ENCODE measurements at regions not wholly inside any gene's neighbourhood (a gene's known extent, or its start where the extent isn't known, plus 50 kb on each side); places are given as distances from the start of the nearest gene placed in this dataset.

DNA sequence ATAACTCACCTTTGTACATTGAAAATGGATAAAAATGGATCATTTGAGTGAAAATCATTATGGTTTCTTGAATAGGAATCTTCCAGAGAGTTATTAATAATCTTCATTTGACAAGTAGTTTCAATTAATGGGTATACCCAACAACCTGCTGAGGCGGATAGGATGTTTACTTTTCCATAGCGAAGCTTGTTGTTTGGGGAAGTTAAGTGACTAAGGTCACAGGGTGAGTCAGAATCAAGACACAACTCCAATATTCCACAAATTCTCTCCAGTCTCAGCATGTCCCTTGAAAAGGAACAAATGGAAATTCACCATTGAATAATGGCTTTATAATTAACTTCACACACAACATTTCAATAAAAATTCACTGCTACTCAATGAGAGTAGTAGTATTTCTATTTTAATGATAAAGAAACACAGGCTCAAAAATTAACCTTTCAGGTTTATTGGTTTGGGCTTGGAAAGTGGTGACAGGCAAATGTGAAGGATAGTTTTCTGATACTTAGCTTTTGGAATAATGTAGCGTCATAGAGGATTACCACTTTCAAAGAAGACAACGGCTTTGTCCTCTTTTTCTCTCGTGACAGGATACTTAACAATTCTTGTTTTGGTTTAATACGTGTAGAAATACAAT, 211.3 kb downstream of the GPD2 start:
- DNase-seq (no peak), ATAC-seq (ENCODE audit: low FRiP score in 2 of 2) (no peak)
- Histone ChIP-seq H3K36me3 (no peaks in the 10 kb centered on the region), H3K27ac (no peak overlapping the region), H3K9me3 (no peaks in the 10 kb centered on the region), H3K4me3 (no peak overlapping the region), H3K27me3 (no peaks in the 10 kb centered on the region), H3K4me1 (no peaks in the 10 kb centered on the region)
- 86 to 87% methylated on average over 6 of the region's 6 CpGs for WGBS, 2 donors
- TF ChIP-seq POLR2A (IDR thresholded peaks at IDR 0.05) (no peak), EP300 (IDR thresholded peaks at IDR 0.05) (no peak), POLR2AphosphoS5 (IDR thresholded peaks at IDR 0.05) (no peak)
- TF ChIP-seq, protein P1, sequence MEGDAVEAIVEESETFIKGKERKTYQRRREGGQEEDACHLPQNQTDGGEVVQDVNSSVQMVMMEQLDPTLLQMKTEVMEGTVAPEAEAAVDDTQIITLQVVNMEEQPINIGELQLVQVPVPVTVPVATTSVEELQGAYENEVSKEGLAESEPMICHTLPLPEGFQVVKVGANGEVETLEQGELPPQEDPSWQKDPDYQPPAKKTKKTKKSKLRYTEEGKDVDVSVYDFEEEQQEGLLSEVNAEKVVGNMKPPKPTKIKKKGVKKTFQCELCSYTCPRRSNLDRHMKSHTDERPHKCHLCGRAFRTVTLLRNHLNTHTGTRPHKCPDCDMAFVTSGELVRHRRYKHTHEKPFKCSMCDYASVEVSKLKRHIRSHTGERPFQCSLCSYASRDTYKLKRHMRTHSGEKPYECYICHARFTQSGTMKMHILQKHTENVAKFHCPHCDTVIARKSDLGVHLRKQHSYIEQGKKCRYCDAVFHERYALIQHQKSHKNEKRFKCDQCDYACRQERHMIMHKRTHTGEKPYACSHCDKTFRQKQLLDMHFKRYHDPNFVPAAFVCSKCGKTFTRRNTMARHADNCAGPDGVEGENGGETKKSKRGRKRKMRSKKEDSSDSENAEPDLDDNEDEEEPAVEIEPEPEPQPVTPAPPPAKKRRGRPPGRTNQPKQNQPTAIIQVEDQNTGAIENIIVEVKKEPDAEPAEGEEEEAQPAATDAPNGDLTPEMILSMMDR (IDR thresholded peaks at IDR 0.05) = no peak

DNA sequence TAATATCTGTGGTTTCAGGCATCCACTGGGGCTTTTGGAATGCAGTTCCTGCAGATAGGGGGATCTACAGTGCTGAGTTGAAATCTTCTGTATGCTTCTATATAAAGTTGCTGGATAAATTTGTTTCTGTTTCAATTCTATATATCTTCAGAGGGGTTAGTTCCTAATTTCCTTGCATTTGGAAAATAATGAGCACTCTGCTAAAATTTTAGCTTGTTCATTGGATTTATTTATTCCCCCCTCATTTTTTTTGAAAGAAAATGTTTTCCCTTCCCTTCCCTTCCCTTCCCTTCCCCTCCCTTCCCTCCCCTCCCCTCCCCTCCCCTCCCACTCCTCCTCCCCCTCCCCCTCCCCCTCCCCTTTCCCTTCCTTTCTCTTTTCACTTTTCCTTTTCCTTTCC, 212.3 kb downstream of the GPD2 start:
- DNase-seq (no peak), ATAC-seq (ENCODE audit: low FRiP score in 2 of 2) (no peak)
- Histone ChIP-seq H3K36me3 (no peaks in the 10 kb centered on the region), H3K27ac (no peak overlapping the region), H3K4me1 (no peaks in the 10 kb centered on the region), H3K9me3 (no peaks in the 10 kb centered on the region), H3K27me3 (no peaks in the 10 kb centered on the region), H3K4me3 (no peak overlapping the region)
- TF ChIP-seq, protein P1 (IDR thresholded peaks at IDR 0.05) = no peak
- TF ChIP-seq POLR2A (IDR thresholded peaks at IDR 0.05) (no peak), EP300 (IDR thresholded peaks at IDR 0.05) (no peak), POLR2AphosphoS5 (IDR thresholded peaks at IDR 0.05) (no peak)

DNA sequence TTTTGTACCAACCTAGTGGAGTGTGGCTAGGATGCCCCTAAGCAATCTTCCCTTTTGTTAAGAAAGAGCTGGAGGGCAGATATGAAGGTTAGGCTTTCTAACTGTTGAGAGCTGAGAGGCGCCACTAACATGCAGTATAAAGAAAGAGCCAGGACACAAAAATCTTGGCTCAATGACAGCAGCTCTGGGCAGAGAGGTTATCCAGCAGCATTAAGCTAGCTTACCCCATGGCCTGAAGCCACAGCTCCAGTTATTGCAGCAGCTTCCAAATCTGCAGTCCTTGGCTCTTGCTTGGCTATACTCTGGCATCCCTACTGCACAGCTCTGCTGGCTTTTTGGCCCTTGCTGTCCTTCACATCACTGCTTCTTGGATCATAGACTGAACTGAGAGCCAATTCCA, 213.4 kb downstream of the GPD2 start:
- H3K27ac ChIP-seq = no peak overlapping the region
- TF ChIP-seq POLR2AphosphoS5 (IDR thresholded peaks at IDR 0.05) (no peak), POLR2A (IDR thresholded peaks at IDR 0.05) (no peak)
- TF ChIP-seq, protein P1 (IDR thresholded peaks at IDR 0.05) = no peak
- DNase-seq = no peak
- no peaks in the 10 kb centered on the region for H3K4me1 ChIP-seq
- no peaks in the 10 kb centered on the region for H3K9me3 ChIP-seq
- no peaks in the 10 kb centered on the region for H3K27me3 ChIP-seq
- no peaks in the 10 kb centered on the region for H3K36me3 ChIP-seq
- 74 to 78% methylated on average over 1 of the region's 1 CpG for WGBS, 2 donors
- peak in 1 of 2 donors; percentile 39 for ATAC-seq (ENCODE audit: low FRiP score in 2 of 2)
- H3K4me3 ChIP-seq = no peak overlapping the region

DNA sequence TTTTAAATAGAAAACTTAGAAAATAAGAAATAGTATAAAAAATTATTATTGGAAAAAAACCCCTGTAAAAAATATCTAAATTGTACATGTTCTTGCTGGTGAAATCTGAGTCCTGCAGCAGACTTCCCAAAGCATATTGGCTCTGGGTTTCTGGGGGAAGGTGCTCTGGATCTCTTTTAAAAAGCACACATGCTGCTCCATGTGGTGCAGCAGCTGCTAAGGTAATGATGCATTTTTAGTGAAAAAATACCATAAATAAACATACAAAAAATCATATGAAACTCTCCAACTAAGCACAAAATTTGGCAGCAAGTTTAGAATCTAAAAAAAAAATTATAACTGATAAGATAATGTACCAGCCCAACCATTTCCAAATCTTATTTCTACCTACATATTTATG, 216.5 kb downstream of the GPD2 start:
- H3K27me3 ChIP-seq = no peaks in the 10 kb centered on the region
- H3K36me3 ChIP-seq = no peaks in the 10 kb centered on the region
- TF ChIP-seq, protein P1 (IDR thresholded peaks at IDR 0.05) = no peak
- no peak for DNase-seq
- no peak for ATAC-seq (ENCODE audit: low FRiP score in 2 of 2)
- no peaks in the 10 kb centered on the region for H3K4me1 ChIP-seq
- H3K4me3 ChIP-seq = no peak overlapping the region
- no peak overlapping the region for H3K27ac ChIP-seq
- no peaks in the 10 kb centered on the region for H3K9me3 ChIP-seq

DNA sequence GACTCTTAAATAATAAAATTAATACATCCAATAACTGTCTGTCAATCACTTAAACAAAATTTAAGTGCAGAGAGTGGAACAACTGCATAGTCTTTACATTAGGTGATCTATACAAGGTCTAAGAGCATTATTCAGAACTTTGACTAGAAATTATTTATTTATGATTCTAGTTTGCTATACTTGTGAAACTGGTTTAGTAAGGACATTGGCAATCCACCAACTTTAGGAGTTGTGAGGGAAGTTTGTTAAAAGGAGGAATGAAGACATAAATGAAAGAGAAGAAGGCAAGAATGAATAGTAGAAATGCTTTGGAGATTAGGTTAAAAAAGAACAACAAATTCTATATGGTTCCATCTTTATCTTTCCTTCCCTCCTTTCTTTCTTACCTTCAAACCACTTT, 217.5 kb downstream of the GPD2 start:
- ATAC-seq (ENCODE audit: low FRiP score in 2 of 2) = no peak
- H3K4me1 ChIP-seq = no peaks in the 10 kb centered on the region
- no peak for DNase-seq
- no peak overlapping the region for H3K4me3 ChIP-seq
- H3K27ac ChIP-seq = no peak overlapping the region
- no peaks in the 10 kb centered on the region for H3K36me3 ChIP-seq
- H3K9me3 ChIP-seq = no peaks in the 10 kb centered on the region
- H3K27me3 ChIP-seq = no peaks in the 10 kb centered on the region
- TF ChIP-seq POLR2AphosphoS5 (IDR thresholded peaks at IDR 0.05) = no peak
